WTC11 (cell line): ENCODE measurements at regions not wholly inside any gene's neighbourhood (a gene's known extent, or its start where the extent isn't known, plus 50 kb on each side); places are given as distances from the start of the nearest gene placed in this dataset.

Source experiments
- ATAC-seq: fragments of 200-7000 bp; cut with Tn5 transposase; 2 replicates; pipeline ENCODE4 v1.10.0; 2021; ENCODE audit warnings: mild to moderate bottlenecking, moderate library complexity
- CTCF ChIA-PET: fragments of 300-600 bp; sonication (Branson Sonifier 250); formaldehyde crosslinking; loops from one replicate; lab custom pipeline; 2021; ENCODE audit warnings: antibody characterized with exemption; lab: Charles Lee
- POLR2A ChIA-PET: fragments of 350-600 bp; sonication (Branson Sonifier 250); formaldehyde crosslinking; loops from one replicate; lab custom pipeline; 2021; ENCODE audit warnings: antibody characterized with exemption; lab: Charles Lee
- DNase-seq: peaks from one replicate; pipeline ENCODE4 v3.0.0; 2021; ENCODE audit warnings: low spot score
- H3K27ac Mint-ChIP-seq: 2 replicates; pipeline ENCODE4 v1.8.0; 2021; ENCODE audit warnings: mixed read lengths
- H3K27me3 Mint-ChIP-seq: 2 replicates; pipeline ENCODE4 v1.8.0; 2021; ENCODE audit warnings: low read depth, mild to moderate bottlenecking, moderate library complexity, mixed read lengths
- H3K36me3 Mint-ChIP-seq: 2 replicates; pipeline ENCODE4 v1.8.0; 2021; ENCODE audit warnings: mixed read lengths
- H3K4me1 Mint-ChIP-seq: 2 replicates; pipeline ENCODE4 v1.8.0; 2022; ENCODE audit warnings: mixed read lengths
- H3K4me3 Mint-ChIP-seq: 2 replicates; pipeline ENCODE4 v1.8.0; 2021; ENCODE audit warnings: mild to moderate bottlenecking, moderate library complexity, mixed read lengths
- H3K9me3 Mint-ChIP-seq: 2 replicates; pipeline ENCODE4 v1.8.0; 2021; ENCODE audit warnings: mixed read lengths
- AFF4 ChIP-seq: sonication (generic); formaldehyde crosslinking; IDR thresholded peaks from 2 replicates; pipeline ENCODE4 v1.8.1; 2023; ENCODE audit warnings: mild to moderate bottlenecking, missing genetic modification reagents, borderline replicate concordance
- ATF3 ChIP-seq: sonication (generic); formaldehyde crosslinking; conservative IDR thresholded peaks from 2 replicates; pipeline ENCODE4 v1.8.1; 2022; ENCODE audit warnings: mild to moderate bottlenecking, missing genetic modification reagents
- CREB1 ChIP-seq: sonication (generic); formaldehyde crosslinking; IDR thresholded peaks from 2 replicates; pipeline ENCODE4 v1.8.0; 2023; ENCODE audit warnings: mild to moderate bottlenecking, missing genetic modification reagents
- FOXK1 ChIP-seq: sonication (generic); formaldehyde crosslinking; IDR thresholded peaks from 2 replicates; pipeline ENCODE4 v1.8.0; 2022; ENCODE audit warnings: mild to moderate bottlenecking, moderate library complexity, missing genetic modification reagents
- FOXP1 ChIP-seq: sonication (generic); formaldehyde crosslinking; IDR thresholded peaks from 2 replicates; pipeline ENCODE4 v1.8.0; 2022; ENCODE audit warnings: missing genetic modification reagents, mild to moderate bottlenecking, moderate library complexity, borderline replicate concordance
- GRHL2 ChIP-seq: fragments of 250-450 bp; sonication (Bioruptor Pico); IDR thresholded peaks from 2 replicates; pipeline ENCODE4 v1.8.0; 2022; ENCODE audit warnings: mild to moderate bottlenecking, moderate library complexity; ENCODE audit not compliant: insufficient replicate concordance, severe bottlenecking
- GTF2I ChIP-seq: fragments of 250-450 bp; sonication (Bioruptor Pico); conservative IDR thresholded peaks from 2 replicates; pipeline ENCODE4 v1.4.0; 2021; ENCODE audit warnings: mild to moderate bottlenecking
- MXD4 ChIP-seq: fragments of 250-450 bp; sonication (Bioruptor Pico); IDR thresholded peaks from 2 replicates; pipeline ENCODE4 v1.8.0; 2021; ENCODE audit warnings: mild to moderate bottlenecking, moderate library complexity, borderline replicate concordance
- MYBL2 ChIP-seq: sonication (generic); formaldehyde crosslinking; IDR thresholded peaks from 2 replicates; pipeline ENCODE4 v1.8.1; 2023; ENCODE audit warnings: mild to moderate bottlenecking, moderate library complexity, missing genetic modification reagents
- NFATC4 ChIP-seq: fragments of 250-450 bp; sonication (Bioruptor Pico); IDR thresholded peaks from 2 replicates; pipeline ENCODE4 v1.9.0; 2021; ENCODE audit warnings: mild to moderate bottlenecking
- NR1H2 ChIP-seq: sonication (generic); formaldehyde crosslinking; IDR thresholded peaks from 2 replicates; pipeline ENCODE4 v1.9.0; 2021; ENCODE audit warnings: mild to moderate bottlenecking, moderate library complexity, missing genetic modification reagents
- NR2C2 ChIP-seq: sonication (generic); formaldehyde crosslinking; IDR thresholded peaks from 2 replicates; pipeline ENCODE4 v1.8.0; 2022; ENCODE audit warnings: mild to moderate bottlenecking, missing genetic modification reagents
- PREB ChIP-seq: sonication (generic); formaldehyde crosslinking; IDR thresholded peaks from 2 replicates; pipeline ENCODE4 v1.8.1; 2022; ENCODE audit warnings: mild to moderate bottlenecking, missing genetic modification reagents, moderate library complexity, borderline replicate concordance
- TP53 ChIP-seq: sonication (generic); formaldehyde crosslinking; IDR thresholded peaks from 2 replicates; pipeline ENCODE4 v1.8.1; 2023; ENCODE audit warnings: mild to moderate bottlenecking, missing genetic modification reagents
- ZNF138 ChIP-seq: sonication (generic); formaldehyde crosslinking; conservative IDR thresholded peaks from 2 replicates; pipeline ENCODE4 v1.8.1; 2022; ENCODE audit warnings: mild to moderate bottlenecking, moderate library complexity, missing genetic modification reagents
- ZNF232 ChIP-seq: sonication (generic); formaldehyde crosslinking; IDR thresholded peaks from 2 replicates; pipeline ENCODE4 v1.8.0; 2022; ENCODE audit warnings: mild to moderate bottlenecking, missing genetic modification reagents
- ZNF396 ChIP-seq: fragments of 250-450 bp; sonication (Bioruptor Pico); IDR thresholded peaks from 2 replicates; pipeline ENCODE4 v1.8.0; 2021; ENCODE audit warnings: mild to moderate bottlenecking, moderate library complexity, borderline replicate concordance
- ZNF532 ChIP-seq: fragments of 250-450 bp; sonication (Bioruptor Pico); IDR thresholded peaks from 2 replicates; pipeline ENCODE4 v1.9.0; 2021; ENCODE audit warnings: mild to moderate bottlenecking, borderline replicate concordance
- TF ChIP-seq, protein P1 (sequence below): fragments of 250-450 bp; sonication (Bioruptor Pico); IDR thresholded peaks from 2 replicates; pipeline ENCODE4 v1.9.0; 2021; ENCODE audit warnings: mild to moderate bottlenecking
- TF ChIP-seq, protein P2 (sequence below): fragments of 250-450 bp; sonication (Bioruptor Pico); IDR thresholded peaks from 2 replicates; pipeline ENCODE4 v1.8.0; 2021; ENCODE audit warnings: mild to moderate bottlenecking
- TF ChIP-seq, protein P3 (sequence below): sonication (generic); formaldehyde crosslinking; IDR thresholded peaks from 2 replicates; pipeline ENCODE4 v1.8.1; 2023; ENCODE audit warnings: mild to moderate bottlenecking, moderate library complexity, missing genetic modification reagents
- TF ChIP-seq, protein P4 (sequence below): sonication (generic); formaldehyde crosslinking; IDR thresholded peaks from 2 replicates; pipeline ENCODE4 v1.8.0; 2022; ENCODE audit warnings: mild to moderate bottlenecking, missing genetic modification reagents

DNA sequence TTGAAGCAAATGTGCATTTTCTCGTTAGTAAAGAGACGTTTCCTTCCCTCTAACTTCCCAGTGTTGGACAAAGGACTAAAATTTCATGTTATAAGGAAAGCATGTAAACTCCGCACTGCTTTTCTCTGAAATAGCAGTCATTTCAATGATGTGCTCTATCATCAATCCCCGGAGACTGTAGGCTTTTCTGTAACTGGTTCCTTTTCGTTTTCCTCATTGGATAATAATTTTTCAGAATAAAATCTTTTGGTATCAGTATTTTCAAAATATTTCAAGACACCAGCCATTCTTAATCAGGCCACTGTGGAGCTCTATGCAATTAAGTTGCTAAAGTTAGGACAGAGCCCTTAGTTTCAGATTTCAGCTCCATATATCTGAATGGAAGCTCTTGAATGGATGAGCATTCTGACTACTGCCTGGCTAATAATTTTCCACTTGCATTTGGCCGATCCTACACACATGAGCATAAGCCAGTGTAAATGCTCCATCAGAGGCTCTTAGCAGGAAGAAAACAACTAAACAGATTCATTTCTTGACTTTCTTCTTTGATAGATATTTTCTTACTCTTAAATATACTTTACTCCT, 157.7 kb downstream of the CHIC2 start:
- no peaks in the 10 kb centered on the region for H3K9me3 Mint-ChIP-seq
- no peak for ATAC-seq
- H3K4me3 Mint-ChIP-seq: no peak overlapping the region
- DNase-seq: no peak
- CTCF ChIA-PET: interaction anchor here (0.7 to 12.1 kb wide), 5 partner anchors 200 to 1875 kb away, joined by 3 to 111 read pairs (median 3); partner anchors contain the start of gene PDGFRA
- H3K4me1 Mint-ChIP-seq: peaks cover 32% of the 10 kb centered on the region
- no peak overlapping the region for H3K27ac Mint-ChIP-seq
- H3K27me3 Mint-ChIP-seq: peaks cover 34% of the 10 kb centered on the region
- POLR2A ChIA-PET: no interaction called here
- H3K36me3 Mint-ChIP-seq: no peaks in the 10 kb centered on the region
- TF ChIP-seq, protein P1, sequence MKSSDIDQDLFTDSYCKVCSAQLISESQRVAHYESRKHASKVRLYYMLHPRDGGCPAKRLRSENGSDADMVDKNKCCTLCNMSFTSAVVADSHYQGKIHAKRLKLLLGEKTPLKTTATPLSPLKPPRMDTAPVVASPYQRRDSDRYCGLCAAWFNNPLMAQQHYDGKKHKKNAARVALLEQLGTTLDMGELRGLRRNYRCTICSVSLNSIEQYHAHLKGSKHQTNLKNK (CRISPR knock-in tag): no peak
- TF ChIP-seq ATF3: no peak
- no peak for TF ChIP-seq GRHL2
- TF ChIP-seq MXD4 (CRISPR knock-in tag): no peak
- TF ChIP-seq, protein P2, sequence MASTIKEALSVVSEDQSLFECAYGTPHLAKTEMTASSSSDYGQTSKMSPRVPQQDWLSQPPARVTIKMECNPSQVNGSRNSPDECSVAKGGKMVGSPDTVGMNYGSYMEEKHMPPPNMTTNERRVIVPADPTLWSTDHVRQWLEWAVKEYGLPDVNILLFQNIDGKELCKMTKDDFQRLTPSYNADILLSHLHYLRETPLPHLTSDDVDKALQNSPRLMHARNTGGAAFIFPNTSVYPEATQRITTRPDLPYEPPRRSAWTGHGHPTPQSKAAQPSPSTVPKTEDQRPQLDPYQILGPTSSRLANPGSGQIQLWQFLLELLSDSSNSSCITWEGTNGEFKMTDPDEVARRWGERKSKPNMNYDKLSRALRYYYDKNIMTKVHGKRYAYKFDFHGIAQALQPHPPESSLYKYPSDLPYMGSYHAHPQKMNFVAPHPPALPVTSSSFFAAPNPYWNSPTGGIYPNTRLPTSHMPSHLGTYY (CRISPR knock-in tag): no peak
- TF ChIP-seq, protein P3, sequence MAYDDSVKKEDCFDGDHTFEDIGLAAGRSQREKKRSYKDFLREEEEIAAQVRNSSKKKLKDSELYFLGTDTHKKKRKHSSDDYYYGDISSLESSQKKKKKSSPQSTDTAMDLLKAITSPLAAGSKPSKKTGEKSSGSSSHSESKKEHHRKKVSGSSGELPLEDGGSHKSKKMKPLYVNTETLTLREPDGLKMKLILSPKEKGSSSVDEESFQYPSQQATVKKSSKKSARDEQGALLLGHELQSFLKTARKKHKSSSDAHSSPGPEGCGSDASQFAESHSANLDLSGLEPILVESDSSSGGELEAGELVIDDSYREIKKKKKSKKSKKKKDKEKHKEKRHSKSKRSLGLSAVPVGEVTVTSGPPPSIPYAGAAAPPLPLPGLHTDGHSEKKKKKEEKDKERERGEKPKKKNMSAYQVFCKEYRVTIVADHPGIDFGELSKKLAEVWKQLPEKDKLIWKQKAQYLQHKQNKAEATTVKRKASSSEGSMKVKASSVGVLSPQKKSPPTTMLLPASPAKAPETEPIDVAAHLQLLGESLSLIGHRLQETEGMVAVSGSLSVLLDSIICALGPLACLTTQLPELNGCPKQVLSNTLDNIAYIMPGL (CRISPR knock-in tag): no peak
- TF ChIP-seq TP53 (CRISPR knock-in tag): no peak
- TF ChIP-seq ZNF138 (CRISPR knock-in tag): no peak
- TF ChIP-seq FOXP1: no peak
- no peak for TF ChIP-seq GTF2I (CRISPR knock-in tag)
- no peak for TF ChIP-seq NFATC4
- no peak for TF ChIP-seq AFF4 (CRISPR knock-in tag)
- TF ChIP-seq PREB (CRISPR knock-in tag): no peak
- TF ChIP-seq ZNF232 (CRISPR knock-in tag): no peak
- no peak for TF ChIP-seq MYBL2 (CRISPR knock-in tag)

GRCh38 chr4:53905941-53906377, 158.4 kb downstream of the CHIC2 start:
- Mint-ChIP-seq H3K4me1 (peaks cover 32% of the 10 kb centered on the region), H3K9me3 (no peaks in the 10 kb centered on the region), H3K4me3 (peak overlapping the region; percentile 30), H3K27me3 (peaks cover 32% of the 10 kb centered on the region), H3K36me3 (no peaks in the 10 kb centered on the region), H3K27ac (no peak overlapping the region)
- DNase-seq (peak; percentile 34), ATAC-seq (peak; percentile 91)
- ChIA-PET POLR2A (no interaction called here), CTCF (interaction anchor here (0.7 to 12.1 kb wide), 7 partner anchors 24 to 1874 kb away, joined by 3 to 111 read pairs (median 3); partner anchors contain the start of gene PDGFRA)
- no peak for TF ChIP-seq ZNF532 (CRISPR knock-in tag)
- no peak for TF ChIP-seq CREB1 (CRISPR knock-in tag)
- no peak for TF ChIP-seq ZNF232 (CRISPR knock-in tag)
- no peak for TF ChIP-seq NR1H2 (CRISPR knock-in tag)
- no peak for TF ChIP-seq ZNF396
- TF ChIP-seq NR2C2 (CRISPR knock-in tag): no peak
- 0 out of 2 replicates have a peak, but pooled peaks have one; percentile 23 for TF ChIP-seq FOXK1 (CRISPR knock-in tag)
- TF ChIP-seq, protein P4, sequence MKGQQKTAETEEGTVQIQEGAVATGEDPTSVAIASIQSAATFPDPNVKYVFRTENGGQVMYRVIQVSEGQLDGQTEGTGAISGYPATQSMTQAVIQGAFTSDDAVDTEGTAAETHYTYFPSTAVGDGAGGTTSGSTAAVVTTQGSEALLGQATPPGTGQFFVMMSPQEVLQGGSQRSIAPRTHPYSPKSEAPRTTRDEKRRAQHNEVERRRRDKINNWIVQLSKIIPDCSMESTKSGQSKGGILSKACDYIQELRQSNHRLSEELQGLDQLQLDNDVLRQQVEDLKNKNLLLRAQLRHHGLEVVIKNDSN (CRISPR knock-in tag): no peak
